HS-5 (cell line): ENCODE measurements at regions not wholly inside any gene's neighbourhood (a gene's known extent, or its start where the extent isn't known, plus 50 kb on each side); places are given as distances from the start of the nearest gene placed in this dataset.

Experiments
- DNase-seq: peaks from one replicate; pipeline ENCODE4 v3.0.0-alpha.2; 2012; ENCODE audit warnings: low read depth

DNA sequence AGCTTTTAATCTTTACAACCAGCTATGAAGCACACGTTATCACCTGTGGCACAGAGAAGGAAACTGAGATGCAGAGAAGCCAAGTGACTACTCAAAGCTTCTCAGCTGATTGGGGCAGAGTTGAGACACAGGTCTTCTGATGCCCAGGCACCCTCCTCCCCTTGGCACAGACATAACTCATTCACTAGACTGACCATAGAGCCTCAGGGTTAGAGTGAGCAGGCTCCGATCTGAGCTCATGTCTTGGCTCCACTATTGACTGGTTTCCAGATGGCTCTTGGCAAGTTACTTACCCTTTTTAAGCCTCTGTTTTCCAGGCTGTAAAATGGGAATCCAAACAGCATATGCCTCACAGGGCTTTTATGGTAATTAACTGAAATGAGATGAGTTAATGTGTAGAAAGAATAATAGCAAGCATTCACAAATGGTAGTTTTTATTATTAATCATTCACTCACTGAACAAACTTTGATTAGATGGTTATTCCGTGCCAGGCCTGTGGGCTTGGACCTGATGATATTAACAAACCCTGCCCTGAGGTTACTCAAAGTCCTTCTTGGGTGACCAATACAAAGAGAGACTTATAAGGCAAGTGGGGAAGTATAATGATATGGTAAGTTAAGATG is 184.3 kb downstream of the ANXA2 start:
- no peak for DNase-seq

DNA sequence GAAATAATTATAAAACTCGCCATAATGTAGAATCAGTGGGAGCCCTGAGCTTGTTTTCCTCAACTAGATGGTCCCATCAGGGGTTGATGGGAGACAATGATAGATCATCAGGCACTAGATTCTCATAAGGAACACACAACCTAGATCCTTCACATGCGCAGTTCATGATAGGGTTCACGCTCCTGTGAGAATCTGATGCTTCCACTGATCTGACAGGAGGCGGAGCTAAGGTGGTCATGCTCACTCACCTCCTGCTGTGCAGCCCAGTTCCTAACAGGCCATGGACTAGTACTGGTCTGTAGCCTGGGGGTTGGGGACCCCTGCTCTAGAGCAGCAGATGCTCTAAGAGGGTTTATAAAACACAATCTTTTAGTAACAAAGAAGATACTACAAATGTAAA is 183.6 kb downstream of the ANXA2 start:
- DNase-seq = no peak

DNA sequence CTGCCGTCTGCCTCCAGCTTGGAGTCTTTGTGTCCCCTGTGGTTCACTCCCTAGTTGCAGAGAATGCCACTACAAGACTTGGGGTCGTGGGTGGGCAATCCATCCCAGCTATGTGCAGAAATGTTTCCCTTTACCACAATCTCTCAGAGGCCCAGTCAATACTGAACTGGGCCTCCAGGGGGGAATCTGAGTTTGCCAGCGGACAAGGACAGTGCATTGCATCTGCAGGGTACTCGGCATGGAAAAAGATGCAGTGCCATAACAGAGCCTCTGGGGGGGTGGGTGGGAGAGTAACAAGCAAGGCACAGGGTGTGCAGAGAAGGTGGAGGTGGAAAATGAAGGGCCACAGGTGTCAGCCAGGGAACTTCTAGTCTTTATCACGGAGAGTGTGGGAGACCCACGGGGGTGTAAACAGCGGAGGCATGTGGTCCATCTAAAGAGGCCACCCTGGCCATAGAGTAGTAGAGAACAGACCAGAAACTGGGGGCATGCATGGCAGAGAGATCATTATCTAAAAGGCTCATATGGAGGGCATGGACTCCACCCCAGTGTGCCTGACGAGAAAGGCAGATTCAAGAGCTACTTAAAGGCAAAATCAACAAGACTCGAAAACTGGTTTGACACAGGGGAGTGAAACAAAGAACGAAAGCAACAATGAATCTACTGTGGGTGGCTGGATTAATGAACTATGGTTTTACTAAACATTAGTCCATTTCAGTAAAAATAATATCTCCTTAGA is 182.4 kb downstream of the ANXA2 start:
- no peak for DNase-seq

DNA sequence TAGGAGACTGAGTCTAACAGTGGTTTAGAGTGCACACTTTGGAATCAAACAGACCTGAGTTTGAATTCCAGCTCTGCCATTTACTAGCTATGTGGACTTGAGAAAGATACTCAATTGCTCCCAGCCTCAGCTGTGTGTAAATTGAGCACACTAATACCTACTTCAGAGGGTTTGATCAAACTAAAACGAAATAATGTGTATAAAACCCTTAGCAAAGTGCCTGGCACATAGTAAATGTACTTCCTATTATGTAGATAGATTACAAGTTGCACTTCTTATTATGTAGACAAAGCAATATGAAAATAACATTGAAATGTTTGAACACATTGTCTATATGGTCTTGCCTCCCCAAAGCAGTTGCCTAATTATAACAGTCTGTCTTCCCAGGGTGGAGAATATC is 180.6 kb downstream of the ANXA2 start:
- DNase-seq = no peak

- no peak for DNase-seq
These were observed 179.5 kb downstream of the ANXA2 start for GRCh38 chr15:60218256-60218655.

DNA sequence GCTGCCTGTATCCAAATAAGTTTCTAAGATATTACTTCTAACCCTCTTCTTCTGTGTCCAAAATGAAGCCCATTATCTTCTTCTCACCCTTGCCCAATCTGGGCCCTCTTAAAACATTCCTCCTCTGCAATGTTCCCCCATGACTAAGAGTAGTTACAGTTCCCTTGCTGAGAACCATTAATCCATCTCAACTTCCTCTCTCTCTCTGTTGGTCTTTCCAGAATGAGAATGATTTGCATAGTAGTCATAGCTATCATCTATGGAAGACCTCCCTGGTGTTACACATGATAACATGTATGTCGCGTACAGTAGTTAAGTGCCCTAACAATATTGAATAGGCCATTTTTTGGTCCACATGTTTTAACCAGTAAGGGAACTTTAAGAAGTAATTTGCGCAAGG is 177.9 kb downstream of the ANXA2 start:
- DNase-seq = no peak

GRCh38 chr15:60221356-60221755 is 176.4 kb downstream of the ANXA2 start:
- no peak for DNase-seq

DNA sequence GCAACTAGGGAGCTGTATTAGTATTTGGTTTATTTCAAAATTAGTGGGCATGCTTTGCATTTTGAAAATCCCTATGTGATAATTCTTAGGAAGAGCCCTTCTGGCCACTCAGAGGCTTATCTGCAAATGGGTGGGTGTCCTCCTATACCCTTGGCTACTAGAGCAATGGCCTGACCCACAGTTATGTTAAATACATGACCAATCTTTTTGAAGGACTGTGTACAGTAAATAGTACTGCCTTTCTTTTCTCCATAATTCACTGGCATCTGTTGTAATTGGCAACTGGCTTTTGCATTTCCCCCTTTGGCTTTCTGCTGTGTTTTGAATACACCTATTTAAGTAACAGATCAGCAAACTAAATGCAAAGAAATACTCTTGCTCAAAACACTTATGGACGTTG is 175.4 kb downstream of the ANXA2 start:
- DNase-seq = no peak

DNA sequence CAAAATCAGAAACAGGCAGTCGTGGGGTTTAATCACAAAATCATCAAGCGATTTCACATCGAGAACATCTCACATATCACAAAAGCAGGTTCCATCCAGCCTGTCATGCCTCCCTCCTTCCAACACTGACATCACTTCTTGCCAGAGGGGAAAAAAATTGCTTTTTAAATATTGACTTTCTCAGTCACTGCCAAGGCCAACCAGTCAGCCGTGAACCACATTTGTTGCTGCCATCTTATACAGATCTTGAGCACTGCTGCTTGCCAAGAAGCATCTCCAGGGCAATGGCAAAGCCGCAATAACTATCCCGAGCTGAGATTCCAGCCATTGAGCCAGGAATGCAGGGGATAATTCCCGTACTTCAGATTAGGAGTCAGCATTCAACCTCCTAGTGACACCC is 174.6 kb downstream of the ANXA2 start:
- no peak for DNase-seq

DNA sequence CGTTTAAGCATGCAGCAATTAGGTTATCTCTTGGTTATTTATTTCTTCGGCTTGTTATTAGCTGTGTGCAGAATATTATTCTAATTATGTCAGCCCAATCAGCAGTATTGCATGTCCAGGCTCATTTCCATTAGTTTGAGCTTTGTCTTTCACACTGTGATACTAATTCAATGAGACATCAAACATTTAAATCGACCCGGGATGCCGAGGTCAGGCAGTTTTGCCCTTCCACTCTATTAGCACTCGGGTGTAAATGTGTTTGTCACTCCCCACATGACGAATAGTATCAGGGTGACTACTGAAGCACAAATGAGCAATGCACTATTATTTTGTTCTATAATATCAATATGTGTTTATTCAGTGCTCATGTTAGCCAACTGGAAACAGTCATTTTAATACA is 170.9 kb downstream of the ANXA2 start:
- no peak for DNase-seq

GRCh38 chr15:60228101-60228500 is 169.7 kb downstream of the ANXA2 start:
- DNase-seq = no peak

- DNase-seq = no peak
These were observed 169.2 kb downstream of the ANXA2 start for GRCh38 chr15:60228619-60229018.

GRCh38 chr15:60235951-60236710 is 161.7 kb downstream of the ANXA2 start:
- no peak for DNase-seq

DNA sequence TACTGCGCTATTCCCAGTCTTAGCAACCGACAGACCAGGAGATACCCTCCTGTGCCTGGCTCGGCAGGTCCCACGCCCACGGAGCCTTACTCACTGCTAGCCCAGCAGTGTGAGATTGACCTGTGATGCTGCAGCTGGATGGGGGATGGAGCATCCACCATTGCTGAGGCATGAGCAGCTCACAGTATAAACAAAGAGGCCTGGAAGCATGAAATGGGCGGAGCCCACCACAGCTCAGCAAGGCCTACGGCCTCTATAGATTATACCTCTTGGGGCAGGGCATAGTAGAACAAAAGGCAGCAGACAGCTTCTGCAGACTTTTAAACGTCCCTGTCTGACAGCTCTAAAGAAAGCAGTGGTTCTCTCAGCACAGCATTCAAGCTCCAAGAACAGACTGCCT is 160.3 kb downstream of the ANXA2 start:
- no peak for DNase-seq

DNA sequence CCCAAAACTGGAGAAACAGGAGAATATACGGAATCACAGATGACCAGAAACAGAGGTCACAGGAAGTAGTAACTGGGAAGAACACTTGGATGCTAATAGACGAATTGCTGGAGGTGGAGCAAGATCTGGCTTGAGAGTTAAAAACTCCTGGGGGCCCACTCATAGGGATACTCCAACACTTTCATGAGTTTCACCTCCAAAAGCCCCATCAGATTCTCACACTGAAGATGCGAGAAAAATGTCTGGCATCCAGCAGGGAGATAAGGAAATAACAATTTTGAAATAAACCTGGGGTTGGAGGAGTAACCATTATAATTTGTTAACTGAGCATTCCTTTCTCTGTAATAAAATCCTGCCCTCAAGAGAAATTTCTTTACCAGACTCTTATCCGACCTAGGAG is 154.0 kb downstream of the ANXA2 start:
- no peak for DNase-seq

DNA sequence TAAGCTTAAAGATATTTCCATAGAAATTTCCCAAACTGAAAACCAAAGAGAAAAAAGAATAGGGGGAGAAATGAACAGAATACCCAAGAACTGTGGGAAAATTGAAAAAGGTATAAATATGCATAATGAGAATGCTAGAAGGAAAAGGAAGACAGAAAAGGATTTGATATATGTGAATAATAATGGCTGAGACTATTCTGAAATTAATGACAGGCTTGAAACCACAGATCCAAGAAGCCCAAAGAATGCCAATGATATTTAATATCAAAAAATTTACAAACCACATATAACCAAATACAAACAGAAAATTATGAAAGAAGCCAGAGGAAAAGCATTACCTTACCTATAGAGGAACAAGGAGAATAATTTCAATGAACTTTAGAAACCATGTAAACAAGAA is 153.0 kb downstream of the ANXA2 start:
- DNase-seq = no peak

DNA sequence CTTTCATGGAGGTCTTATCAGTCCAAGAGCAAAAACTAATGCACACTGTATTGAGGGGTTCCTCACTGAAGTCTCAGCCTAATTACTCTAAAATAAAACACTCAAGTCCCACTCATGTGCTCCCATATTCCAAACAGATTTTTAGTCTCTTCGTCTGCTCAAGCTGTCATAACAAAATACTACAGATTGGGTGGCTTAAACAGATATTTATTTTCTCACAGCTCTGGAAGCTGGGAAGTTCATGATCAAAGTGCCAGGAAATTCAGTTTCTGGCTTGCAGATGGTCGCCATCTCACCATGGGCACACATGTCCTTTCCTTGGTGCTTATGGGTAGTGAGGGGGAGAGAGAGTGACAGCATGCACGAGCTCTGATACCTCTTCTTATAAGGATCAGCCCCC is 147.5 kb downstream of the ANXA2 start:
- DNase-seq = no peak

DNA sequence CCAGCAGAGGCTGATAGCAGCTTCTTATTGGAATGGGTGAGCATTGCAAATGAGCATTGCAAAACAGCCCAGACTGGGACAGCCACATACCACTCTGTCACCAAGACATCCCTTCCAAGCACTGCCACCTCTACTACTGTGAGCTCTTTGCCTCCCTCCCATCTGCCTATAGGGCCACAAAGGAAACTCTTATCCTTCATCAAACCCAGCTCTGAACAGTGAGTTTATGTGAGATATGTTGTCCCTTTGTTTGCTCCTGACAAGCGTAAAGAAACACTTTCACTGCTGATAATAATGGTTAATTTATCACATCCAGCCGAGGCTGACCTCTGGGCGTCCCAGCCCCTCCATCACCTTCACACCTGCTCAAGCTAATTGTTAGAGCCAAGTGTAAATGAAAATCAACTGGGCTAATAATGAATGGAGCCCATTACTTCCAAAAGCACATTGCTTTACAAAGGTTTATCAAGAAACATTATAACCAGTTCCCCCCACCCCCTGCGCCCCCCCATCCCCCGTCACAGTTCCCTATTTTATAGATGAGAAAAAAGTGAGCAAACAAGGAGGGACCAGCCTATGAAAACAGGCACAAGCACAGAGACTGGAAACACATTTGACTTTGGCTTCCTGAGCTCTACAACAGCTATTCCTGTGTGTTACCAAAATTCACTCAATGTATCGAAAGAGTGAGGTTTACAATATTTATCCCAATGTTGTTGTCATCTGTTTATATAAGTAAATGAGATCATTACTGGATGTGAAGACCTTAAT is 146.3 kb downstream of the ANXA2 start:
- DNase-seq = no peak

DNA sequence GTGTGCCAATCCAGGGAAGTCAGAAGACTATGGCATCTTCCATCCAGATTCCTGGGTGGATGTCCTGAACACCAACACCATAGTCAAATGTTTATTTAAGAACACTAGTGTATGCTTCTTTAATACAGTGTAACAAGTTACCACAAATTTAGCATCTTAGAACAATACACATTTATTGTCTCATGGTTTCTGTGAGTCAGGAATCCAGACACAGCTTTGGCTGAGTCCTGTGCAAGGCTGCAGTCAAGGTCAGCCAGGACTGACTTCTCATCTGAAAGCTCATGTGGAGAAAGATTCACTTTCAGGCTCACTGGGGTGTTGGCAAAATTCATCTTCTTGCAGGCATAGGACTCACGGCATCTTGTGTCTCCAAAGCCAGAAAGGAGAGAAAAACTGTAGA is 143.4 kb downstream of the ANXA2 start:
- DNase-seq = no peak

- DNase-seq = peak; percentile 19
These were observed 142.4 kb downstream of the ANXA2 start for GRCh38 chr15:60255390-60255789.

- DNase-seq = no peak
These were observed 140.1 kb downstream of the ANXA2 start for GRCh38 chr15:60257591-60258159.

DNA sequence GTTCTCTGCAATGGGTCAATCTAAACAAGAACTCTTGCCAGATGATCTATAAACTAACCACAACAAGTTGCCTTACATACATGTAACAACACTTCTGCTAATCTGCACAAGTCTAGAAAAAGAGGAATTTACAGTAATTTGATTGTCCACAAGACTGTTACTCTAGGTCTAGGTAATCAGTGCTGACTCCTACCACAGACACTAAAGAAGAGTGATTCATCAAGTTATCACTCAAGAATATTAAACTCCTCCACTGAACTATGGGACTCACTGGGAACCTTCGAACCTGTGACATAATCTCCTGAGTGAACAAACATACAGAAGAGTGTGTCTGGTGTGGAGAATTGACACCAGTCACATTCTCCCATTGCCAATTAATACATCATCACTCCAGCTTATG is 138.3 kb downstream of the ANXA2 start:
- no peak for DNase-seq
